HepG2 (cell line): ENCODE measurements at regions not wholly inside any gene's neighbourhood (a gene's known extent, or its start where the extent isn't known, plus 50 kb on each side); places are given as distances from the start of the nearest gene placed in this dataset.

ENCODE experiments used
- ATAC-seq: fragments of 200-7000 bp; cut with Tn5 transposase; 3 replicates; pipeline ENCODE4 v1.9.1; 2020; ENCODE audit warnings: mild to moderate bottlenecking, moderate library complexity
- BruUV-seq: library from RNA; stranded (reverse); fragments of 400-500 nt; replicated peaks from 2 replicates; lab custom pipeline; 2021; lab: Mats Ljungman, UMichigan
- CTCF ChIA-PET: fragments of 300-600 bp; formaldehyde crosslinking; extraction: SDS; loops from one replicate; lab custom pipeline; 2021; ENCODE audit warnings: low total read pairs, inconsistent platforms, low intra/inter-chr PET ratio; lab: Yijun Ruan, JAX
- POLR2A ChIA-PET: fragments of 350-600 bp; sonication (Branson Sonifier 250); formaldehyde crosslinking; loops from one replicate; lab custom pipeline; 2020; ENCODE audit warnings: antibody characterized with exemption, inconsistent platforms; lab: Yijun Ruan, JAX
- DNase-seq: peaks from one replicate; pipeline ENCODE4 v3.0.0-alpha.2; 2015; ENCODE audit warnings: low spot score
- FAIRE-seq: peaks from 3 replicates; lab custom pipeline; 2011; peaks lifted over from hg19 to GRCh38; lab: Jason Lieb, UNC
- H2AFZ ChIP-seq: one replicate; pipeline ENCODE4 v1.6.1; 2011; ENCODE audit warnings: low read length, inconsistent platforms
- H3K27ac ChIP-seq: fragments of 300-600 bp; 3 replicates; pipeline ENCODE4 v1.8.0; 2011; ENCODE audit warnings: mixed run types, mild to moderate bottlenecking, mixed read lengths, low read length, inconsistent platforms; ENCODE audit not compliant: insufficient read depth; ENCODE audit errors: extremely low read length
- H3K27me3 ChIP-seq, 2 experiments: fragments of 200-600 bp in 1 of 2; 2 replicates in 1 of 2; 3 replicates in 1 of 2; pipeline versions ENCODE4 v1.6.0 to v1.8.0; 2011; ENCODE audit warnings: low read length in 2 of 2, mild to moderate bottlenecking in 2 of 2, moderate library complexity in 2 of 2, inconsistent platforms in 1 of 2; ENCODE audit not compliant: insufficient read depth in 2 of 2, control insufficient read depth in 1 of 2
- H3K36me3 ChIP-seq, 2 experiments: fragments of 200-600 bp in 1 of 2; replicated peaks in 1 of 2; 2 replicates in 1 of 2; 3 replicates in 1 of 2; pipeline versions ENCODE4 v1.5.1 to v1.8.0; 2011; ENCODE audit warnings: low read length in 2 of 2, inconsistent platforms in 1 of 2; ENCODE audit not compliant: insufficient read depth in 2 of 2, control insufficient read depth in 1 of 2
- H3K4me1 ChIP-seq: 2 replicates; pipeline ENCODE4 v1.5.1; 2012; ENCODE audit warnings: low read length, inconsistent platforms; ENCODE audit not compliant: insufficient read depth
- H3K4me2 ChIP-seq: 2 replicates; pipeline ENCODE4 v1.6.0; 2011; ENCODE audit warnings: low read depth, low read length, inconsistent platforms
- H3K4me3 ChIP-seq, 3 experiments: fragments of 200-600 bp in 1 of 3; sonication (generic), shearing (Covaris generic) in 1 of 3; replicated peaks in 1 of 3; 2 replicates each; pipeline ENCODE4 v1.5.1; 2011 to 2016; ENCODE audit warnings: low read length in 3 of 3, inconsistent platforms in 2 of 3, low read depth in 2 of 3, mild to moderate bottlenecking in 2 of 3, control low read depth in 1 of 3, mixed read lengths in 1 of 3; ENCODE audit not compliant: insufficient read depth in 1 of 3
- H3K79me2 ChIP-seq: one replicate; pipeline ENCODE4 v1.6.1; 2011; ENCODE audit warnings: low read length, inconsistent platforms; ENCODE audit not compliant: insufficient read depth
- H3K9ac ChIP-seq: 2 replicates; pipeline ENCODE4 v1.6.0; 2011; ENCODE audit warnings: mild to moderate bottlenecking, low read depth, low read length, inconsistent platforms; ENCODE audit not compliant: insufficient read depth
- H3K9me3 ChIP-seq: 2 replicates; pipeline ENCODE4 v1.5.1; 2012; ENCODE audit warnings: mild to moderate bottlenecking, low read length
- H4K20me1 ChIP-seq: 2 replicates; pipeline ENCODE4 v1.6.0; 2011; ENCODE audit warnings: inconsistent platforms, mild to moderate bottlenecking, low read length, moderate library complexity; ENCODE audit not compliant: insufficient read depth
- ATF1 ChIP-seq: IDR thresholded peaks from 2 replicates; pipeline ENCODE4 v1.6.1; 2016; ENCODE audit warnings: mild to moderate bottlenecking, control low read depth
- ATF7 ChIP-seq, 2 experiments: fragments of 450-650 bp in 1 of 2; sonication (generic) in 1 of 2; formaldehyde crosslinking in 1 of 2; IDR thresholded peaks; 2 replicates each; pipeline versions ENCODE4 v1.4.0 to v1.6.1; 2016 to 2020; ENCODE audit warnings: antibody characterized with exemption in 1 of 2, mild to moderate bottlenecking in 1 of 2, missing genetic modification reagents in 1 of 2
- RCOR2 ChIP-seq: IDR thresholded peaks from 2 replicates; pipeline ENCODE4 v1.6.1; 2016; ENCODE audit warnings: missing biosample characterization, missing genetic modification reagents
- SALL1 ChIP-seq: sonication (generic); formaldehyde crosslinking; IDR thresholded peaks from 2 replicates; pipeline ENCODE4 v1.8.0; 2022; ENCODE audit warnings: mild to moderate bottlenecking, missing genetic modification reagents
- ZNF138 ChIP-seq: sonication (generic); formaldehyde crosslinking; IDR thresholded peaks from 2 replicates; pipeline ENCODE4 v1.5.0; 2020; ENCODE audit warnings: mild to moderate bottlenecking, low read depth, missing genetic modification reagents
- ZNF343 ChIP-seq: sonication (generic); formaldehyde crosslinking; IDR thresholded peaks from 2 replicates; pipeline ENCODE4 v1.4.0; 2020; ENCODE audit warnings: mild to moderate bottlenecking, missing genetic modification reagents
- ZNF781 ChIP-seq: sonication (generic); formaldehyde crosslinking; IDR thresholded peaks from 2 replicates; pipeline ENCODE4 v1.5.1; 2020; ENCODE audit warnings: borderline replicate concordance, mild to moderate bottlenecking, missing genetic modification reagents; ENCODE audit errors: not compliant biosample characterization
- WGBS: methylation state at CpG from one replicate; pipeline ENCODE4 v1.1.6; 2017; ENCODE audit warnings: low lambda C conversion rate; 5-methylcytosine and 5-hydroxymethylcytosine counted together
- in situ Hi-C: cut with HindIII; loops from 2 replicates; pipeline ENCODE4 v1.10.0; 2017; ENCODE audit warnings: low pct_unique_long_range_greater_than_20kb; ENCODE audit not compliant: extremely low pct_ligation_motif_present
- intact Hi-C: fragments of 100-400 bp; cut with micrococcal nuclease; formaldehyde crosslinking; loops from one replicate; pipeline ENCODE4 v1.10.0; 2022; ENCODE audit not compliant: unreplicated experiment
- TF ChIP-seq, protein P1 (sequence below): sonication (generic); formaldehyde crosslinking; IDR thresholded peaks from 2 replicates; pipeline ENCODE4 v1.4.0; 2020; ENCODE audit warnings: missing genetic modification reagents; ENCODE audit errors: not compliant biosample characterization
- TF ChIP-seq, protein P2 (sequence below): sonication (generic); formaldehyde crosslinking; IDR thresholded peaks from 2 replicates; pipeline ENCODE4 v1.8.1; 2023; ENCODE audit warnings: mild to moderate bottlenecking, missing genetic modification reagents
- TF ChIP-seq, protein P3 (sequence below): sonication (generic); formaldehyde crosslinking; IDR thresholded peaks from 2 replicates; pipeline ENCODE4 v1.8.1; 2022; ENCODE audit warnings: low read depth, mild to moderate bottlenecking, missing genetic modification reagents
- TF ChIP-seq, protein P4 (sequence below): sonication (generic); formaldehyde crosslinking; IDR thresholded peaks from 2 replicates; pipeline ENCODE4 v1.5.0; 2020; ENCODE audit warnings: mild to moderate bottlenecking, missing genetic modification reagents, borderline replicate concordance
- TF ChIP-seq, protein P5 (sequence below): IDR thresholded peaks from 2 replicates; pipeline ENCODE4 v1.6.1; 2016; ENCODE audit warnings: mild to moderate bottlenecking

DNA sequence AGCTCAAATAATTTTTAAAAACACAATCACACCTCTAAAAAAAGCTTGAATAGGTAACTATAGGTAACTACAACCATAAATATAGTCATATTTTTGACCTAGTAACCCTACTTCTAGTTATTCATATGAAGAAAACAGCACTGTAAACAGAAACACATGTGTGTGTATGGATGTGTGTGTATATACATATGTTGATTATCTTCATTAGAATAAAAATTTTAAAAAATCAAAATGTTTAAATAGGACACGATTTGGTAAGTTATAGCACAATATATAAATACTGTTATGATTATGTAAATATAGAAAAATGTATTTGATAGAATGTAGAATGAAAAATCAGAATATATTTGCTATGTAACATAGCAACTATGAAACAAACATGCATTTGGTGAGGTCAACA lies 258.1 kb upstream of the GK2 start:
- H3K4me1 ChIP-seq: no peaks in the 10 kb centered on the region
- H3K79me2 ChIP-seq: no peaks in the 10 kb centered on the region
- FAIRE-seq (no peak), ATAC-seq (no peak), DNase-seq (no peak)
- ChIA-PET POLR2A (no interaction called here), CTCF (no interaction called here)
- intact Hi-C loops (no loop called here), in situ Hi-C loops (no loop called here)
- no peak overlapping the region for H3K27ac ChIP-seq
- WGBS: 2% methylated on average over 1 of the region's 1 CpG
- no peak overlapping the region for H3K4me2 ChIP-seq
- no peaks in the 10 kb centered on the region; a peak in 1 of 5 replicates for H3K27me3 ChIP-seq
- BruUV-seq: no TSS peak
- no peak overlapping the region for H2AFZ ChIP-seq
- H3K36me3 ChIP-seq: no peaks in the 10 kb centered on the region
- no peaks in the 10 kb centered on the region for H4K20me1 ChIP-seq
- H3K9ac ChIP-seq: no peak overlapping the region
- peaks cover 7% of the 10 kb centered on the region; the same call in 1 of the 2 replicates for H3K9me3 ChIP-seq
- no peak overlapping the region for H3K4me3 ChIP-seq
- TF ChIP-seq, protein P1, sequence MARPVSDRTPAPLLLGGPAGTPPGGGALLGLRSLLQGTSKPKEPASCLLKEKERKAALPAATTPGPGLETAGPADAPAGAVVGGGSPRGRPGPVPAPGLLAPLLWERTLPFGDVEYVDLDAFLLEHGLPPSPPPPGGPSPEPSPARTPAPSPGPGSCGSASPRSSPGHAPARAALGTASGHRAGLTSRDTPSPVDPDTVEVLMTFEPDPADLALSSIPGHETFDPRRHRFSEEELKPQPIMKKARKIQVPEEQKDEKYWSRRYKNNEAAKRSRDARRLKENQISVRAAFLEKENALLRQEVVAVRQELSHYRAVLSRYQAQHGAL (CRISPR knock-in tag): no peak
- TF ChIP-seq, protein P2, sequence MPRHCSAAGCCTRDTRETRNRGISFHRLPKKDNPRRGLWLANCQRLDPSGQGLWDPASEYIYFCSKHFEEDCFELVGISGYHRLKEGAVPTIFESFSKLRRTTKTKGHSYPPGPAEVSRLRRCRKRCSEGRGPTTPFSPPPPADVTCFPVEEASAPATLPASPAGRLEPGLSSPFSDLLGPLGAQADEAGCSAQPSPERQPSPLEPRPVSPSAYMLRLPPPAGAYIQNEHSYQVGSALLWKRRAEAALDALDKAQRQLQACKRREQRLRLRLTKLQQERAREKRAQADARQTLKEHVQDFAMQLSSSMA (CRISPR knock-in tag): no peak
- TF ChIP-seq ZNF343 (CRISPR knock-in tag) (no peak), ATF1 (CRISPR knock-in tag) (no peak), ZNF781 (CRISPR knock-in tag) (no peak), ZNF138 (no peak), RCOR2 (CRISPR knock-in tag) (no peak), SALL1 (CRISPR knock-in tag) (no peak), ATF7 (IDR thresholded peaks at IDR 0.05) (no peak), ATF7 (CRISPR knock-in tag; IDR thresholded peaks at IDR 0.05) (no peak)
- TF ChIP-seq, protein P3, sequence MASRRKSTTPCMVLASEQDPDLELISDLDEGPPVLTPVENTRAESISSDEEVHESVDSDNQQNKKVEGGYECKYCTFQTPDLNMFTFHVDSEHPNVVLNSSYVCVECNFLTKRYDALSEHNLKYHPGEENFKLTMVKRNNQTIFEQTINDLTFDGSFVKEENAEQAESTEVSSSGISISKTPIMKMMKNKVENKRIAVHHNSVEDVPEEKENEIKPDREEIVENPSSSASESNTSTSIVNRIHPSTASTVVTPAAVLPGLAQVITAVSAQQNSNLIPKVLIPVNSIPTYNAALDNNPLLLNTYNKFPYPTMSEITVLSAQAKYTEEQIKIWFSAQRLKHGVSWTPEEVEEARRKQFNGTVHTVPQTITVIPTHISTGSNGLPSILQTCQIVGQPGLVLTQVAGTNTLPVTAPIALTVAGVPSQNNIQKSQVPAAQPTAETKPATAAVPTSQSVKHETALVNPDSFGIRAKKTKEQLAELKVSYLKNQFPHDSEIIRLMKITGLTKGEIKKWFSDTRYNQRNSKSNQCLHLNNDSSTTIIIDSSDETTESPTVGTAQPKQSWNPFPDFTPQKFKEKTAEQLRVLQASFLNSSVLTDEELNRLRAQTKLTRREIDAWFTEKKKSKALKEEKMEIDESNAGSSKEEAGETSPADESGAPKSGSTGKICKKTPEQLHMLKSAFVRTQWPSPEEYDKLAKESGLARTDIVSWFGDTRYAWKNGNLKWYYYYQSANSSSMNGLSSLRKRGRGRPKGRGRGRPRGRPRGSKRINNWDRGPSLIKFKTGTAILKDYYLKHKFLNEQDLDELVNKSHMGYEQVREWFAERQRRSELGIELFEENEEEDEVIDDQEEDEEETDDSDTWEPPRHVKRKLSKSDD (CRISPR knock-in tag): no peak
- TF ChIP-seq, protein P4, sequence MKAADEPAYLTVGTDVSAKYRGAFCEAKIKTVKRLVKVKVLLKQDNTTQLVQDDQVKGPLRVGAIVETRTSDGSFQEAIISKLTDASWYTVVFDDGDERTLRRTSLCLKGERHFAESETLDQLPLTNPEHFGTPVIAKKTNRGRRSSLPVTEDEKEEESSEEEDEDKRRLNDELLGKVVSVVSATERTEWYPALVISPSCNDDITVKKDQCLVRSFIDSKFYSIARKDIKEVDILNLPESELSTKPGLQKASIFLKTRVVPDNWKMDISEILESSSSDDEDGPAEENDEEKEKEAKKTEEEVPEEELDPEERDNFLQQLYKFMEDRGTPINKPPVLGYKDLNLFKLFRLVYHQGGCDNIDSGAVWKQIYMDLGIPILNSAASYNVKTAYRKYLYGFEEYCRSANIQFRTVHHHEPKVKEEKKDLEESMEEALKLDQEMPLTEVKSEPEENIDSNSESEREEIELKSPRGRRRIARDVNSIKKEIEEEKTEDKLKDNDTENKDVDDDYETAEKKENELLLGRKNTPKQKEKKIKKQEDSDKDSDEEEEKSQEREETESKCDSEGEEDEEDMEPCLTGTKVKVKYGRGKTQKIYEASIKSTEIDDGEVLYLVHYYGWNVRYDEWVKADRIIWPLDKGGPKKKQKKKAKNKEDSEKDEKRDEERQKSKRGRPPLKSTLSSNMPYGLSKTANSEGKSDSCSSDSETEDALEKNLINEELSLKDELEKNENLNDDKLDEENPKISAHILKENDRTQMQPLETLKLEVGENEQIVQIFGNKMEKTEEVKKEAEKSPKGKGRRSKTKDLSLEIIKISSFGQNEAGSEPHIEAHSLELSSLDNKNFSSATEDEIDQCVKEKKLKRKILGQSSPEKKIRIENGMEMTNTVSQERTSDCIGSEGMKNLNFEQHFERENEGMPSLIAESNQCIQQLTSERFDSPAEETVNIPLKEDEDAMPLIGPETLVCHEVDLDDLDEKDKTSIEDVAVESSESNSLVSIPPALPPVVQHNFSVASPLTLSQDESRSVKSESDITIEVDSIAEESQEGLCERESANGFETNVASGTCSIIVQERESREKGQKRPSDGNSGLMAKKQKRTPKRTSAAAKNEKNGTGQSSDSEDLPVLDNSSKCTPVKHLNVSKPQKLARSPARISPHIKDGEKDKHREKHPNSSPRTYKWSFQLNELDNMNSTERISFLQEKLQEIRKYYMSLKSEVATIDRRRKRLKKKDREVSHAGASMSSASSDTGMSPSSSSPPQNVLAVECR (CRISPR knock-in tag): no peak
- TF ChIP-seq, protein P5, sequence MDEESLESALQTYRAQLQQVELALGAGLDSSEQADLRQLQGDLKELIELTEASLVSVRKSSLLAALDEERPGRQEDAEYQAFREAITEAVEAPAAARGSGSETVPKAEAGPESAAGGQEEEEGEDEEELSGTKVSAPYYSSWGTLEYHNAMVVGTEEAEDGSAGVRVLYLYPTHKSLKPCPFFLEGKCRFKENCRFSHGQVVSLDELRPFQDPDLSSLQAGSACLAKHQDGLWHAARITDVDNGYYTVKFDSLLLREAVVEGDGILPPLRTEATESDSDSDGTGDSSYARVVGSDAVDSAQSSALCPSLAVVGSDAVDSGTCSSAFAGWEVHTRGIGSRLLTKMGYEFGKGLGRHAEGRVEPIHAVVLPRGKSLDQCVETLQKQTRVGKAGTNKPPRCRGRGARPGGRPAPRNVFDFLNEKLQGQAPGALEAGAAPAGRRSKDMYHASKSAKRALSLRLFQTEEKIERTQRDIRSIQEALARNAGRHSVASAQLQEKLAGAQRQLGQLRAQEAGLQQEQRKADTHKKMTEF: no peak
